SU-DHL-6 (cell line): ENCODE measurements at regions not wholly inside any gene's neighbourhood (a gene's known extent, or its start where the extent isn't known, plus 50 kb on each side); places are given as distances from the start of the nearest gene placed in this dataset.
"Not testable (repeated sequence)": the region's sequence is repeated elsewhere in the genome, so short reads cannot be mapped to it uniquely, and the experiment has no call there.

Source experiments
- H2AFZ ChIP-seq: fragments of 200-600 bp; sonication (generic); 2 replicates; pipeline ENCODE4 v1.6.1; 2014; ENCODE audit warnings: low read depth, mild to moderate bottlenecking, moderate library complexity, mixed read lengths, antibody characterized with exemption, low read length; ENCODE audit not compliant: severe bottlenecking
- H3F3A ChIP-seq: fragments of 200-600 bp; shearing (Covaris generic); 2 replicates; pipeline ENCODE4 v1.6.0; 2016; ENCODE audit warnings: antibody characterized with exemption, mild to moderate bottlenecking; ENCODE audit not compliant: insufficient read depth
- H3K27ac ChIP-seq: fragments of 200-600 bp; sonication (generic); 2 replicates; pipeline ENCODE4 v1.5.1; 2016; ENCODE audit warnings: low read depth, mild to moderate bottlenecking, low read length, moderate library complexity, mixed read lengths
- H3K27me3 ChIP-seq: fragments of 200-600 bp; sonication (generic), shearing (Covaris generic); 2 replicates; pipeline ENCODE4 v1.6.0; 2014; ENCODE audit warnings: mild to moderate bottlenecking, low read length
- H3K36me3 ChIP-seq: fragments of 200-600 bp; sonication (generic); 2 replicates; pipeline ENCODE4 v1.6.1; 2014; ENCODE audit warnings: mild to moderate bottlenecking, low read length, mixed read lengths
- H3K4me2 ChIP-seq: fragments of 300-600, 200-600 bp; shearing (Covaris generic), sonication (generic); 2 replicates; pipeline ENCODE4 v1.6.0; 2014; ENCODE audit warnings: low read length, low read depth, mild to moderate bottlenecking; ENCODE audit not compliant: poor library complexity, severe bottlenecking
- H3K4me3 ChIP-seq: fragments of 200-600 bp; sonication (generic); 2 replicates; pipeline ENCODE4 v1.5.1; 2014; ENCODE audit warnings: antibody characterized with exemption, low read length, mild to moderate bottlenecking, mixed read lengths; ENCODE audit not compliant: insufficient read depth, poor library complexity, severe bottlenecking
- H3K79me2 ChIP-seq: fragments of 200-600 bp; sonication (generic); 2 replicates; pipeline ENCODE4 v1.6.1; 2014; ENCODE audit warnings: mild to moderate bottlenecking, low read length, moderate library complexity; ENCODE audit not compliant: insufficient read depth
- H3K9ac ChIP-seq: fragments of 200-600 bp; sonication (generic); 2 replicates; pipeline ENCODE4 v1.7.0; 2014; ENCODE audit warnings: mild to moderate bottlenecking, low read length
- H3K9me2 ChIP-seq: fragments of 200-600 bp; sonication (generic); replicated peaks from 2 replicates; pipeline ENCODE4 v1.6.1; 2014; ENCODE audit warnings: low read length; ENCODE audit not compliant: insufficient read depth
- H3K9me3 ChIP-seq: fragments of 200-600 bp; sonication (generic); 2 replicates; pipeline ENCODE4 v1.6.1; 2014; ENCODE audit warnings: low read length, mixed read lengths; ENCODE audit not compliant: insufficient read depth
- H4K20me1 ChIP-seq: fragments of 200-600 bp; sonication (generic); 2 replicates; pipeline ENCODE4 v1.6.1; 2014; ENCODE audit warnings: low read depth, mild to moderate bottlenecking, antibody characterized with exemption, low read length, moderate library complexity, mixed read lengths
- EZH2phosphoT487 ChIP-seq: fragments of 200-600 bp; sonication (generic), shearing (Covaris generic); conservative IDR thresholded peaks from 2 replicates; pipeline ENCODE4 v1.6.1; 2018; ENCODE audit warnings: mild to moderate bottlenecking, antibody characterized with exemption, low read length, moderate library complexity, mixed read lengths
- TF ChIP-seq, protein P1 (sequence below): fragments of 200-600 bp; sonication (generic); IDR thresholded peaks from one replicate; pipeline ENCODE4 v1.5.1; 2017; ENCODE audit warnings: antibody characterized with exemption, mild to moderate bottlenecking, low read length, moderate library complexity; ENCODE audit not compliant: insufficient read depth, poor library complexity, severe bottlenecking

GRCh38 chr2:41204315-41204714 lies 752.4 kb upstream of the SLC8A1 start:
- no peak overlapping the region for H2AFZ ChIP-seq

DNA sequence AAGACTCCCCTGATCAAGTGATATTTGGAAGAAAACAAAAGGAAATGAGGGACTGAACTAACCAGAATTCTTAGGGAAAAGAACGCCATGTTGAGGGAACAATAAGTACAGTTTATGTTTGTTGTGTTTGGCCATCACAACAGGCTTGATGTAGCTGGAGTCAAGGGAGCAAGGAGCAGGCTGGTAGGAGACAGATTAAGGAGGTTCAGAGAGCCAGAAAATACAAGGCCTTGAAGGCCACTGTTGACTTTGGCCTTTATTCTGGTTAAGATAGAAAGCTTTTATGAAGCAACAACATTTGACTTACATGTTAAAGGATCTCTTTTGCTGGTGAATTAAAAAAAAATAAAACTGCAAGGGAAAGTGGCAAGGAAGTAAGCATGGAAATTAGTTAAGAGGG lies 754.1 kb upstream of the SLC8A1 start:
- Histone ChIP-seq H3K9me2 (0 out of 2 replicates have a peak, but pooled peaks cover 3% of the 10 kb centered on the region), H4K20me1 (no peaks in the 10 kb centered on the region), H3K4me3 (no peak overlapping the region), H3K27ac (no peak overlapping the region), H3K4me2 (no peak overlapping the region), H2AFZ (no peak overlapping the region), H3K27me3 (no peaks in the 10 kb centered on the region), H3K79me2 (no peaks in the 10 kb centered on the region), H3K9me3 (no peaks in the 10 kb centered on the region), H3F3A (no peaks in the 10 kb centered on the region), H3K9ac (no peak overlapping the region), H3K36me3 (no peaks in the 10 kb centered on the region)
- TF ChIP-seq EZH2phosphoT487: no peak
- TF ChIP-seq, protein P1, sequence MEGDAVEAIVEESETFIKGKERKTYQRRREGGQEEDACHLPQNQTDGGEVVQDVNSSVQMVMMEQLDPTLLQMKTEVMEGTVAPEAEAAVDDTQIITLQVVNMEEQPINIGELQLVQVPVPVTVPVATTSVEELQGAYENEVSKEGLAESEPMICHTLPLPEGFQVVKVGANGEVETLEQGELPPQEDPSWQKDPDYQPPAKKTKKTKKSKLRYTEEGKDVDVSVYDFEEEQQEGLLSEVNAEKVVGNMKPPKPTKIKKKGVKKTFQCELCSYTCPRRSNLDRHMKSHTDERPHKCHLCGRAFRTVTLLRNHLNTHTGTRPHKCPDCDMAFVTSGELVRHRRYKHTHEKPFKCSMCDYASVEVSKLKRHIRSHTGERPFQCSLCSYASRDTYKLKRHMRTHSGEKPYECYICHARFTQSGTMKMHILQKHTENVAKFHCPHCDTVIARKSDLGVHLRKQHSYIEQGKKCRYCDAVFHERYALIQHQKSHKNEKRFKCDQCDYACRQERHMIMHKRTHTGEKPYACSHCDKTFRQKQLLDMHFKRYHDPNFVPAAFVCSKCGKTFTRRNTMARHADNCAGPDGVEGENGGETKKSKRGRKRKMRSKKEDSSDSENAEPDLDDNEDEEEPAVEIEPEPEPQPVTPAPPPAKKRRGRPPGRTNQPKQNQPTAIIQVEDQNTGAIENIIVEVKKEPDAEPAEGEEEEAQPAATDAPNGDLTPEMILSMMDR: no peak

More at GRCh38 chr2:41204315-41204714, 752.4 kb upstream of the SLC8A1 start:
- Histone ChIP-seq H3K9me3 (no peaks in the 10 kb centered on the region), H3K79me2 (no peaks in the 10 kb centered on the region), H3K27me3 (no peaks in the 10 kb centered on the region), H3K9ac (no peak overlapping the region), H3K27ac (no peak overlapping the region), H4K20me1 (no peaks in the 10 kb centered on the region), H3F3A (no peaks in the 10 kb centered on the region), H3K4me3 (no peak overlapping the region), H3K9me2 (0 out of 2 replicates have a peak, but pooled peaks cover 3% of the 10 kb centered on the region), H3K36me3 (no peaks in the 10 kb centered on the region), H3K4me2 (no peak overlapping the region)
- TF ChIP-seq EZH2phosphoT487: no peak
- TF ChIP-seq, protein P1: no peak

DNA sequence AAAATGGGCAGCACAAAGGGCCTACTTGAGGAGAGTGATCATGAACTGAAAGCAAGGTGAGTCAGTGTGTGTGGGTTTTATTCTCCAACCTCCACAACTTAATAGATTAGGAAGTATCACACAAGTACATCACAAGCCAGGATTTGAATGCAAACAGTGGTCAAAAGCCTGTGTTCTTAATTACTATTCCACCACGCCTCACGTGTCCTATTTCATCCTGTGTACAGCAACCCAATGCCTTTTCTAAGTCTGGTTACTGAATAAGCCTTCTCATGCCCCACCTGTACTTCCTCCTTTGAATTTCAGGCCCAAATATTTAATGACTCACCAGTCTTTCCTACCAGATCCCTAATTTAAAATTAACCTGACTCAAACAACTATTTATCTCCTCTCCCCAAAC lies 755.7 kb upstream of the SLC8A1 start:
- no peaks in the 10 kb centered on the region for H3K79me2 ChIP-seq
- H3F3A ChIP-seq: no peaks in the 10 kb centered on the region
- TF ChIP-seq, protein P1: no peak
- no peak for TF ChIP-seq EZH2phosphoT487
- H2AFZ ChIP-seq: no peak overlapping the region
- H3K9ac ChIP-seq: no peak overlapping the region
- no peak overlapping the region for H3K4me2 ChIP-seq
- no peaks in the 10 kb centered on the region for H3K36me3 ChIP-seq
- no peaks in the 10 kb centered on the region for H3K9me3 ChIP-seq
- no peaks in the 10 kb centered on the region for H4K20me1 ChIP-seq
- H3K4me3 ChIP-seq: no peak overlapping the region
- 0 out of 2 replicates have a peak, but pooled peaks cover 3% of the 10 kb centered on the region for H3K9me2 ChIP-seq
- no peak overlapping the region for H3K27ac ChIP-seq
- H3K27me3 ChIP-seq: no peaks in the 10 kb centered on the region

GRCh38 chr2:41210030-41210429 lies 758.1 kb upstream of the SLC8A1 start:
- H3K27me3 ChIP-seq, H3K9ac ChIP-seq, H3K4me3 ChIP-seq, H3K9me3 ChIP-seq, H3K36me3 ChIP-seq, H3K4me2 ChIP-seq, H3K79me2 ChIP-seq, H3K9me2 ChIP-seq, H2AFZ ChIP-seq, H3F3A ChIP-seq, H3K27ac ChIP-seq, H4K20me1 ChIP-seq: not testable (repeated sequence)
